MM.1S (cell line): ENCODE measurements at regions not wholly inside any gene's neighbourhood (a gene's known extent, or its start where the extent isn't known, plus 50 kb on each side); places are given as distances from the start of the nearest gene placed in this dataset.

Source experiments
- EZH2 ChIP-seq: fragments of 300-600 bp; sonication (generic); optimal IDR thresholded peaks from 2 replicates; pipeline ENCODE3; 2017; ENCODE audit warnings: low read depth, mild to moderate bottlenecking, antibody characterized with exemption, low read length, mixed read lengths
- TF ChIP-seq, protein P1 (sequence below): fragments of 300-600 bp; sonication (generic); IDR thresholded peaks from 2 replicates; pipeline ENCODE4 v1.5.1; 2016; ENCODE audit warnings: antibody characterized with exemption, low read length, mixed read lengths

DNA sequence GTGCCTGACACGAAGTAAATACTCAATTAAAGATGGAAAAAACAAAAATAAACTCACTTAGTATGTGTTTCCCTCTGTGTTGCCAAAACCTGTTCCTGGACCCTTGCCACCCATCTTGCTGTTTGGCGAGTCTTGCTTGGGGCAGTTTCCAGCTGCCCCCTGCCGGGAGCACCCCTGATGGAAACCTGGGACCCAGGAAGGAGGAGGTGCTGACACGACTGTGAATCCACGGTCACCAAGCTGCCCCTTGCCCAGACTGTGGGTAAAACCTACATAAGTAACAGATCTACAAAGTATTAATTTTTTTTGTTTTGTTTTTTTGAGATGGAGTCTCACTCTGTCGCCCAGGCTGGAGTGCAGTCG lies 50.1 kb upstream of the SIAH1 start:
- TF ChIP-seq, protein P1, sequence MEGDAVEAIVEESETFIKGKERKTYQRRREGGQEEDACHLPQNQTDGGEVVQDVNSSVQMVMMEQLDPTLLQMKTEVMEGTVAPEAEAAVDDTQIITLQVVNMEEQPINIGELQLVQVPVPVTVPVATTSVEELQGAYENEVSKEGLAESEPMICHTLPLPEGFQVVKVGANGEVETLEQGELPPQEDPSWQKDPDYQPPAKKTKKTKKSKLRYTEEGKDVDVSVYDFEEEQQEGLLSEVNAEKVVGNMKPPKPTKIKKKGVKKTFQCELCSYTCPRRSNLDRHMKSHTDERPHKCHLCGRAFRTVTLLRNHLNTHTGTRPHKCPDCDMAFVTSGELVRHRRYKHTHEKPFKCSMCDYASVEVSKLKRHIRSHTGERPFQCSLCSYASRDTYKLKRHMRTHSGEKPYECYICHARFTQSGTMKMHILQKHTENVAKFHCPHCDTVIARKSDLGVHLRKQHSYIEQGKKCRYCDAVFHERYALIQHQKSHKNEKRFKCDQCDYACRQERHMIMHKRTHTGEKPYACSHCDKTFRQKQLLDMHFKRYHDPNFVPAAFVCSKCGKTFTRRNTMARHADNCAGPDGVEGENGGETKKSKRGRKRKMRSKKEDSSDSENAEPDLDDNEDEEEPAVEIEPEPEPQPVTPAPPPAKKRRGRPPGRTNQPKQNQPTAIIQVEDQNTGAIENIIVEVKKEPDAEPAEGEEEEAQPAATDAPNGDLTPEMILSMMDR, result no peak
- no peak for TF ChIP-seq EZH2
